Panc1 (cell line): ENCODE measurements at regions not wholly inside any gene's neighbourhood (a gene's known extent, or its start where the extent isn't known, plus 50 kb on each side); places are given as distances from the start of the nearest gene placed in this dataset.

Source experiments
- ATAC-seq: fragments of 200-7000 bp; cut with Tn5 transposase; 2 replicates; pipeline ENCODE4 v1.9.1; 2020; ENCODE audit warnings: mild to moderate bottlenecking, moderate library complexity
- BruUV-seq: library from RNA; stranded (reverse); fragments of 400-500 nt; replicated peaks from 2 replicates; lab custom pipeline; 2021; lab: Mats Ljungman, UMichigan
- CTCF ChIA-PET: fragments of 300-600 bp; sonication (Branson Sonifier 250); formaldehyde crosslinking; loops from one replicate; lab custom pipeline; 2022; ENCODE audit warnings: antibody characterized with exemption; lab: Charles Lee
- POLR2A ChIA-PET: fragments of 300-600 bp; sonication (Branson Sonifier 250); formaldehyde crosslinking; loops from one replicate; lab custom pipeline; 2022; ENCODE audit warnings: antibody characterized with exemption; lab: Charles Lee
- DNase-seq: peaks from one replicate; pipeline ENCODE4 v3.0.0-alpha.2; 2010; ENCODE audit warnings: low read depth, low spot score
- H3K27ac ChIP-seq: 2 replicates; pipeline ENCODE4 v1.5.1; 2011; ENCODE audit warnings: mild to moderate bottlenecking, low read length, inconsistent platforms
- H3K27me3 ChIP-seq: fragments of 200-500 bp; sonication (Bioruptor generic); 2 replicates; pipeline ENCODE4 v1.6.0; 2014; ENCODE audit warnings: low read length, inconsistent platforms; ENCODE audit not compliant: control insufficient read depth, insufficient read depth
- H3K36me3 ChIP-seq: fragments of 200-500 bp; sonication (Bioruptor generic); 2 replicates; pipeline ENCODE4 v1.5.1; 2014; ENCODE audit warnings: inconsistent platforms, mild to moderate bottlenecking, low read length, moderate library complexity; ENCODE audit not compliant: control insufficient read depth, insufficient read depth
- H3K4me1 ChIP-seq: 2 replicates; pipeline ENCODE4 v1.5.1; 2011; ENCODE audit warnings: inconsistent platforms, mild to moderate bottlenecking, low read length, moderate library complexity; ENCODE audit not compliant: control insufficient read depth, insufficient read depth
- H3K4me3 ChIP-seq, 2 experiments: 2 replicates each; pipeline ENCODE4 v1.5.1; 2011 to 2012; ENCODE audit warnings: low read depth in 2 of 2, low read length in 2 of 2, mild to moderate bottlenecking in 2 of 2, inconsistent platforms in 1 of 2, moderate library complexity in 1 of 2
- H3K9me3 ChIP-seq: fragments of 200-500 bp; sonication (Bioruptor generic); 2 replicates; pipeline ENCODE4 v1.5.1; 2014; ENCODE audit warnings: low read depth, mild to moderate bottlenecking, inconsistent platforms, low read length, moderate library complexity; ENCODE audit not compliant: control insufficient read depth, insufficient read depth
- CTCF ChIP-seq: fragments of 450-650 bp; IDR thresholded peaks from 2 replicates; pipeline ENCODE4 v1.5.1; 2017; ENCODE audit warnings: mild to moderate bottlenecking
- POLR2AphosphoS5 ChIP-seq: IDR thresholded peaks from 2 replicates; pipeline ENCODE4 v1.6.1; 2012; ENCODE audit warnings: mild to moderate bottlenecking, low read depth, low read length, moderate library complexity
- REST ChIP-seq, 2 experiments: IDR thresholded peaks; 2 replicates each; pipeline ENCODE4 v1.6.1; 2011 to 2012; ENCODE audit warnings: low read depth in 2 of 2, control low read depth in 1 of 2, low read length in 1 of 2, mild to moderate bottlenecking in 1 of 2, moderate library complexity in 1 of 2; ENCODE audit not compliant: insufficient read depth in 1 of 2
- SIN3A ChIP-seq: IDR thresholded peaks from 2 replicates; pipeline ENCODE4 v1.6.1; 2012; ENCODE audit warnings: low read depth, mild to moderate bottlenecking, low read length, moderate library complexity, borderline replicate concordance; ENCODE audit not compliant: insufficient read depth
- TCF7L2 ChIP-seq: IDR thresholded peaks from 2 replicates; pipeline ENCODE4 v1.6.1; 2011; ENCODE audit warnings: mild to moderate bottlenecking, low read depth, low read length, inconsistent platforms
- in situ Hi-C: cut with HindIII; loops from 2 replicates; pipeline ENCODE4 v1.10.0; 2016; ENCODE audit warnings: low sequenced_read_pairs, low pct_unique_long_range_greater_than_20kb
- intact Hi-C: fragments of 100-400 bp; cut with micrococcal nuclease; formaldehyde crosslinking; loops from one replicate; pipeline ENCODE4 v1.10.0; 2022; ENCODE audit not compliant: unreplicated experiment

- no peak overlapping the region for H3K4me3 ChIP-seq
- no peaks in the 10 kb centered on the region; the same call in 1 of the 2 replicates for H3K36me3 ChIP-seq
- TF ChIP-seq POLR2AphosphoS5, result no peak
- no peak for TF ChIP-seq CTCF
- TF ChIP-seq SIN3A, result no peak
- TF ChIP-seq REST (IDR thresholded peaks at IDR 0.05; ENCODE audit: insufficient read depth in 1 of 2, low read depth in 2 of 2, low read length in 1 of 2), result no peak
- TF ChIP-seq TCF7L2, result no peak
- no peaks in the 10 kb centered on the region for H3K9me3 ChIP-seq
- H3K4me1 ChIP-seq, result no peaks in the 10 kb centered on the region
- ChIA-PET CTCF (no interaction called here), POLR2A (no interaction called here)
- no peaks in the 10 kb centered on the region for H3K27me3 ChIP-seq
- ATAC-seq (no peak), DNase-seq (no peak)
- in situ Hi-C loops (no loop called here), intact Hi-C loops (no loop called here)
- H3K27ac ChIP-seq, result no peak overlapping the region
- no TSS peak for BruUV-seq
Measured at GRCh38 chr6:134667111-134667510, 282.8 kb downstream of the ALDH8A1 start.

- no peak overlapping the region for H3K4me3 ChIP-seq
- POLR2A ChIA-PET, result no interaction called here
- H3K27me3 ChIP-seq, result no peaks in the 10 kb centered on the region
- in situ Hi-C loops (no loop called here), intact Hi-C loops (no loop called here)
- no peaks in the 10 kb centered on the region for H3K4me1 ChIP-seq
- no peak for DNase-seq
- no peak for ATAC-seq
- BruUV-seq, result no TSS peak
- H3K9me3 ChIP-seq, result no peaks in the 10 kb centered on the region
- TF ChIP-seq SIN3A (no peak), TCF7L2 (no peak), CTCF (no peak), POLR2AphosphoS5 (no peak), REST (IDR thresholded peaks at IDR 0.05; ENCODE audit: insufficient read depth in 1 of 2, low read depth in 2 of 2, low read length in 1 of 2) (no peak)
- CTCF ChIA-PET, result no interaction called here
- no peaks in the 10 kb centered on the region; the same call in 1 of the 2 replicates for H3K36me3 ChIP-seq
- no peak overlapping the region for H3K27ac ChIP-seq
Measured at GRCh38 chr6:134666125-134666524, 283.8 kb downstream of the ALDH8A1 start.
